Neural crest cell (in vitro differentiated cells): ENCODE measurements at regions not wholly inside any gene's neighbourhood (a gene's known extent, or its start where the extent isn't known, plus 50 kb on each side); places are given as distances from the start of the nearest gene placed in this dataset.
A peak's percentile ranks its signal among the peaks of the same experiment; 100 is the strongest.

Experiments used
- DNase-seq: peaks from one replicate; pipeline ENCODE4 v3.0.0; 2021; ENCODE audit warnings: low read depth, mixed read lengths, low spot score
- H3K27ac Mint-ChIP-seq: one replicate; pipeline ENCODE4 v1.8.0; 2021; ENCODE audit warnings: mild to moderate bottlenecking, mixed read lengths; ENCODE audit not compliant: unreplicated experiment
- H3K27me3 Mint-ChIP-seq: 2 replicates; pipeline ENCODE4 v1.8.0; 2021; ENCODE audit warnings: low read depth, mild to moderate bottlenecking, mixed read lengths
- H3K36me3 Mint-ChIP-seq: 2 replicates; pipeline ENCODE4 v1.8.0; 2021; ENCODE audit warnings: low read depth, mild to moderate bottlenecking, mixed read lengths
- H3K4me1 Mint-ChIP-seq: 2 replicates; pipeline ENCODE4 v1.8.0; 2021; ENCODE audit warnings: mixed read lengths
- H3K4me3 Mint-ChIP-seq: one replicate; pipeline ENCODE4 v1.8.0; 2021; ENCODE audit warnings: mild to moderate bottlenecking, mixed read lengths
- H3K9me3 Mint-ChIP-seq: 2 replicates; pipeline ENCODE4 v1.8.0; 2021; ENCODE audit warnings: mixed read lengths
- CTCF ChIP-seq: fragments of 200-600 bp; sonication (generic); conservative IDR thresholded peaks from 2 replicates; pipeline ENCODE4 v1.5.0; 2021; ENCODE audit warnings: antibody characterized with exemption, mild to moderate bottlenecking

GRCh38 chr2:53519918-53520841 lies 247.4 kb upstream of the CHAC2 start:
- peaks cover 28% of the 10 kb centered on the region for H3K4me1 Mint-ChIP-seq
- no peak for DNase-seq
- no peaks in the 10 kb centered on the region for H3K27me3 Mint-ChIP-seq
- no peaks in the 10 kb centered on the region for H3K36me3 Mint-ChIP-seq
- no peak for TF ChIP-seq CTCF
- H3K27ac Mint-ChIP-seq = peak overlapping the region; percentile 90
- H3K9me3 Mint-ChIP-seq = peaks cover 4% of the 10 kb centered on the region
- H3K4me3 Mint-ChIP-seq = peak overlapping the region; percentile 6

- TF ChIP-seq CTCF = no peak
- DNase-seq = no peak
- H3K27me3 Mint-ChIP-seq = no peaks in the 10 kb centered on the region
- peaks cover 2% of the 10 kb centered on the region for H3K9me3 Mint-ChIP-seq
- no peaks in the 10 kb centered on the region for H3K36me3 Mint-ChIP-seq
- H3K27ac Mint-ChIP-seq = no peak overlapping the region
- H3K4me3 Mint-ChIP-seq = no peak overlapping the region
- H3K4me1 Mint-ChIP-seq = peaks cover 28% of the 10 kb centered on the region
These were observed 250.2 kb upstream of the CHAC2 start for GRCh38 chr2:53517406-53517805.

GRCh38 chr2:53516650-53517049 lies 251.0 kb upstream of the CHAC2 start:
- Mint-ChIP-seq H3K27me3 (no peaks in the 10 kb centered on the region), H3K4me3 (no peak overlapping the region), H3K36me3 (no peaks in the 10 kb centered on the region), H3K4me1 (peaks cover 28% of the 10 kb centered on the region), H3K27ac (no peak overlapping the region), H3K9me3 (peaks cover 2% of the 10 kb centered on the region)
- DNase-seq = no peak
- TF ChIP-seq CTCF = no peak

- Mint-ChIP-seq H3K9me3 (no peaks in the 10 kb centered on the region), H3K36me3 (no peaks in the 10 kb centered on the region), H3K27me3 (no peaks in the 10 kb centered on the region), H3K27ac (peak overlapping the region; percentile 86), H3K4me1 (peaks cover 23% of the 10 kb centered on the region), H3K4me3 (no peak overlapping the region)
- no peak for DNase-seq
- no peak for TF ChIP-seq CTCF
These were observed 251.9 kb upstream of the CHAC2 start for GRCh38 chr2:53515435-53516332.

- no peaks in the 10 kb centered on the region for H3K27me3 Mint-ChIP-seq
- peaks cover 19% of the 10 kb centered on the region for H3K4me1 Mint-ChIP-seq
- no peak overlapping the region for H3K4me3 Mint-ChIP-seq
- H3K9me3 Mint-ChIP-seq = peaks cover 3% of the 10 kb centered on the region
- TF ChIP-seq CTCF = no peak
- H3K27ac Mint-ChIP-seq = no peak overlapping the region
- H3K36me3 Mint-ChIP-seq = no peaks in the 10 kb centered on the region
- DNase-seq = no peak
These were observed 254.4 kb upstream of the CHAC2 start for GRCh38 chr2:53513167-53513666.
